ENCODE measurements at regions not wholly inside any gene's neighbourhood (a gene's known extent, or its start where the extent isn't known, plus 50 kb on each side); places are given as distances from the start of the nearest gene placed in this dataset.

DNA sequence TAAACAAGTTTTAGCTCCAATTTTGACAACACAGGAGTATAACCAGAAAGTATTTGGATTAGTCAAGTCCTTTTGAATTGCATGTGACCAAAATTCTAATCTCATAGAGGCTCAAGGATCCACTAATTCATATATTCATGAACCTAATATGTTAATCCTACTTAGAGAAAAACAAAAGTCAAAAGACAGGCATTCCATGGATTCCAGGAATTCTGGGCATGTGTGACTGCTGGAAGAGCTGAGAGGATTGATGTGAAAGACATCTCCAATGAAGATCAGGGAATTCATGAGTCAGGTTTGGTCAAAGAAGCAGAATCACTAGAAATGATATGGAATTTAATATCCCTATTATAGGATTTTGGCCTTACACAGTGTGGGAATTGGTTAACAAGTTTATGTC, 1494.6 kb upstream of the DDX18 start:
- no peak for DNase-seq (ENCODE audit: low read depth in 2 of 2)

- no peak for DNase-seq (ENCODE audit: low read depth in 2 of 2)
Measured at GRCh38 chr2:116329280-116329679, 1485.2 kb upstream of the DDX18 start.

GRCh38 chr2:116340690-116341089, 1473.8 kb upstream of the DDX18 start:
- no peak for DNase-seq (ENCODE audit: low read depth in 2 of 2)

DNA sequence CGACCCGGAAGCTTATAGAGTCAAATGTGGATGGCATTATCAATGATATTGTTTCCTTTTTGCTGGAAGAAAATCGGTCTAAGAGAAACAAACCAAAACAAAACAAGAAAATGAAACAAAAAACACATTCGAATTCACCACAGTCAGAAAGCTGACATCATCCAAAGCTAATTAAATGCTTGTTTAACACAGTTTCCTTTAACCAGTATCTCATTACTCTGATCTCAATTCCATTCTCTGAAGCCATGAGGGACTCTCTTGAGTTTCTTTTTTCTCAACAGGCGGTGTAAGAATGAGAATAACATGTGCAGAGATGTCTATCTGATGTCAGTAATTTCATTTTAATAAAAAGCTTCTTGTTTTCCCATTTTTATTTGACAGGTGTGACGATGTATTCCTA, 1448.3 kb upstream of the DDX18 start:
- DNase-seq (ENCODE audit: low read depth in 2 of 2), result no peak

- DNase-seq (ENCODE audit: low read depth in 2 of 2), result no peak
Measured at GRCh38 chr2:116378786-116379185, 1435.7 kb upstream of the DDX18 start.

- DNase-seq (ENCODE audit: low read depth in 2 of 2), result no peak
Measured at GRCh38 chr2:116411211-116411610, 1403.3 kb upstream of the DDX18 start.

DNA sequence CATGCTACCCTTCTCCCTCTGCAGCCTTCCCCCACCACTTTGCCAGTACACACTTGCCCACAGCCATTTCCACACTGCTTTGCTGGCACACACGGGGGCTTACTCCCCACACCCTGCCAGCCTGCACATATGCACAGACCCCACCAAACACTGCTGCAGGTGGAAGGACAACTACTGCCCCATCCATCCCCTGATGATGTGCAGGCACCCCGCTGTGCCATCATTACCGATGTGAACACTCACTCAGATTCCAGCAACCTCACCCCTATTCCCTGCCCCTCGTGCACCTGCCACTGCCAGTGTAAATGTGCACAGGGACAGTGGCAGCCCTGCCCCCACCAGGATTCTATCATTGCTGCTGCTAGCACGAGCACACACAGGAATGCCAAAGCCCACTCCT, 1400.8 kb upstream of the DDX18 start:
- DNase-seq (ENCODE audit: low read depth in 2 of 2), result no peak

GRCh38 chr2:116416731-116417377, 1397.6 kb upstream of the DDX18 start:
- DNase-seq (ENCODE audit: low read depth in 2 of 2), result no peak

DNA sequence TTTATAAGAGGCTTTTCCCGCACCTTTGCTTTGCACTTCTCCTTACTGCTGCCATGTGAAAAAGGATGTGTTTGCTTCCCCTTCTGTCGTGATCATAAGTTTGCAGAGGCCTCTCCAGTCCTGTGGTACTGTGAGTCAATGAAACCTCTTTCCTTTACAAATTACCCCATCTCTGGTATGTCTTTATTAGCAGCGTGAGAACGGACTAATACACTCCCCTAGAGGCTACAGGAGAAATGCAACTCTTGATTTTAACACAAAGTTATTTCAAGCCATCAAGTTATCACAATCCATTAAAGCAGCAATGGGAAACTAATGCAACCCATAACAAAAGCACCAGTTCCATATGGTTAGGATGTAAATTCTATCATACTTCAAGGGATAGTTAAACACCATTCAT, 1378.8 kb upstream of the DDX18 start:
- DNase-seq (ENCODE audit: low read depth in 2 of 2), result no peak

DNA sequence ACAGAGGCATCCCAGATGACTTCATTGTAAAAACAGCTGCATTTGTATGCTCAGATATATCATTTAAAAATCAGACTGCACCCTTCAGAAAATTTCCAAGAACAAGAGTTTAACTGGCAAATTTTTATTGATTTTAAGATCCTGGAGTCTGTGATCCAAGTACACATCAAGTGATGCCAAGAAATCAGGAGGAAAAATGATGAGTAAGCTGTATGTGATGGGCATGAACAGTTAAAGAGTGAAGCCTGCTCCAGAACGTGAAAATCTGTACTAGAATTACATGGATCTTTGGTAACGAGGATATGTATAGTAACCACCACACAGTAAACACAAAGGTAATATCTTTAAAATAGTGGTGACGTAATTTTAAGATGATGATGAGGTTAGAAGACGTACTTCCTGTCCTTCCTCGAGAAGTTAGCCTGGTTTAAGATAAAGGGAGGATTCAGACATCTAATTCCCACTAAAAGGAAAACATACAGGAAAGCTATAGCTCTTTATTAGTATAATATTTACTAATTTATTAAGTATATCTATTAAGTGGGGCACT, 1374.3 kb upstream of the DDX18 start:
- DNase-seq (ENCODE audit: low read depth in 2 of 2), result no peak

DNA sequence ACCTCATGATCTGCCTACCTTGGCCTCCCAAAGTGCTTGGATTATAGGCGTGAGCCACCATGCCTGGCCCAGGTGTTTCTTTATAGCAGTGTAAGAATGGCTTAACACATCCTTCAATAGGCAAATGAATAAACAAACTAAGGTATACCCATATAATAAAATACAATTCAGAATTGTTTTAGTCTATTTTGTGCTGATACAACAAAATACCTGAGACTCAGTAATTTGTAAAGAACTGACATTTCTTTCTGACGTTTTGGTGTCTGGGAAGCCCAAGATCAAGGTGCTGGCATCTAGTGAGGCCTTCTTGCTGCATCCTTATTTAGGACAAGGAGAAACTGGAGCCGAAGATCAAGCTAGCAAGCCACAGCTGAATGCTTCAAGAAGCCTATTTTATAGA, 1372.1 kb upstream of the DDX18 start:
- no peak for DNase-seq (ENCODE audit: low read depth in 2 of 2)

DNA sequence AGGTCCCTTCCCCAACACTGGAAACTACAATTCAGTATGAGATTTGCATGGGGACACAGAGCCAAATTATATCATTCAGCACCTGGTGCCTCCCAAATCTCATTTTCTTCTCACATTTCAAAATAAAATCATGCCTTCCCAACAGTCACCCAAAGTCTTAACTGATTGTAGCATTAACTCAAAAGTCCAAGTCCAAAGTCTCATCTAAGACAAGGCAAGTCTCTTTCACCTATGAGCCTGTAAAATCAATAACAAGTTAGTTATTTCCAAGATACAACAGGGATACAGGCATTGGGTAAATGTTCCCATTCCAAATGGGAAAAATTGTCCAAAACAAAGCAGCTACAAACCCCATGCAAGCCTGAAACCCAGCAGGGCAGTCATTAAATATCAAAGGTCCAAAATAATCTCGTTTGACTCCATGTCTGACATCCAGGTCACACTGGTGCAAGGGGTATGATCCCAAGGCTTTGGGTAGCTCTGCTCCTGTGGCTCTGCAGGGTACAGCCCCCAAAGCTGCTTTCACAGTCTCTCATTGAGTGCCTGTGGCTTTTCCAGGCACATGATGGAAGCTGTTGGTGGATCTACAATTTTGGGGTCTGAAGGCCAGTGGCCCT, 1370.1 kb upstream of the DDX18 start:
- DNase-seq (ENCODE audit: low read depth in 2 of 2), result no peak

- DNase-seq (ENCODE audit: low read depth in 2 of 2), result no peak
Measured at GRCh38 chr2:116450990-116451389, 1363.5 kb upstream of the DDX18 start.

DNA sequence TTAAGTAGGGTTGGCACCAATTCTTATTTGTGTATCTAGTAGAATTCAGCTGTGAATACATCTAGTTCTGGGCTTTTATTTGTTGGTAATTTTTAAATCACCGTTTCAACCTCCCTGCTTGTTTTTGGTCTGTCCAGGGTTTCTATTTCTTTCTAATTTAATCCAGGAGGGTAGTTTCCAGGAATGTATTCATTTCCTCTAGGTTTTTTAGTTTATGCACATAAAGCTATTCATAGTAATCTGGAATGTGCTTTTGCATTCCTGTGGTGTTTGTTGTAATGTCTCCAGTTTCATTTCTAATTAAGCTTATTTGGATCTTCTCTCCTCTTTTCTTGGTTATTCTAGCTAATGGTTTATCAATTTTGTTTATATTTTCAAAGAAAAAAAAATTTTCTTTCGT, 1361.8 kb upstream of the DDX18 start:
- no peak for DNase-seq (ENCODE audit: low read depth in 2 of 2)

GRCh38 chr2:116456429-116456828, 1358.1 kb upstream of the DDX18 start:
- no peak for DNase-seq (ENCODE audit: low read depth in 2 of 2)

DNA sequence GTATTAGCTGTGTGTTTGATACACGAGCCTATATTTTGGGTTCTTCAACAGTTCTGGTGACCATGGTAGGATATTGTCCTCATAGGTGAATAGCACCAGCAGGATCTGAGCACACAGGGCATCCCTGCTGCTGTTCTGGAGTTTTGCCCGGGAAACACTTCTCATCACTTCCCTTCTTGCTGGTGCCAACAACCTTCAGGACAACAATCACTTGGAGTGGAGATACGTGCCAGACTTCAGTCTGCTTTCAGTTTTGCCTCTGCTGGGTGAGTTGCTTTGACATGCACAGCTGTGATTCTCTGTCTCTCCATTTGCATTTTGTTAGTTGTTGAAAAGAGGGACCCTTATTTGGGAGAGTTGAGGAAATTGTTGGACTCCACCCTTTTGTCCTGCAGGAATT, 1347.2 kb upstream of the DDX18 start:
- no peak for DNase-seq (ENCODE audit: low read depth in 2 of 2)

DNA sequence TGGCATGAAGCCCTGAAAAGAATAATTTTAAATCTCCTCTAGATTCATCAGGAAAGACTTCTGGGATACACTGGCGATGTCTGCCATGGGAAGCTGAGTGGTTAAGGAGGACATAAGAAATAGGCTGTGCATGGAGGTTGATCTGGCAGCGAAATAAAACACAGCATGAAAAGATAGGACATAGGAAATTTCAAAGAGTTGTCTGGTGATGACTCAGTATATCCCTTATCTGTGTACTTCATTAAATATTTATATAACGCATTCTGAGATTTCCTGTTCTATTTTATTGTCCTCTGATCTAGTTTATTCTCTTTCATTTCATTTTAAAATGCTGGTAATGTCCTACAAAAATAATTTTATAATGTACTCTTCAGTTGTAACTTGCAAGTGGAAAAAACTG, 1337.3 kb upstream of the DDX18 start:
- DNase-seq (ENCODE audit: low read depth in 2 of 2), result no peak

DNA sequence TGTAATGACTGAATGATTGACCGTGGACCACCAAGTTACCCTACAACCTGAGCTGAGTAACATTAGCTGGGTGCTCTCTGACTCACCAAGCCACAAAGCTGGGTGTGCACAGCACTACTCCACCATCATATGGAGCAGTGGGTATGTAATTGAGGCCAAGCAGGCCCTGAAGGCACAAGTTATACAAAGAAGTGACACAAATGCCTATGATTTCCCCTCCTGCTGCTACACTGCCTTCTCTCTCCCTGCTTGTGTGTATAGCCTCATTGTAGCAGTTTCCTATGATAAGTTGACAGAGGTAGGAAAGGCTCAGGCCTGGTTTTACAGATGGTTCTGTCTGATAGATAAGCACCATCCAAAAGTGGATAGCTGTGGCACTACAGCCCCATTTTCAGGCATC, 1327.2 kb upstream of the DDX18 start:
- DNase-seq (ENCODE audit: low read depth in 2 of 2), result no peak

- DNase-seq (ENCODE audit: low read depth in 2 of 2), result no peak
Measured at GRCh38 chr2:116489292-116489691, 1325.2 kb upstream of the DDX18 start.

GRCh38 chr2:116489944-116490343, 1324.5 kb upstream of the DDX18 start:
- DNase-seq (ENCODE audit: low read depth in 2 of 2), result no peak

GRCh38 chr2:116490511-116491145, 1323.9 kb upstream of the DDX18 start:
- DNase-seq (ENCODE audit: low read depth in 2 of 2), result no peak

GRCh38 chr2:116491292-116491691, 1323.2 kb upstream of the DDX18 start:
- no peak for DNase-seq (ENCODE audit: low read depth in 2 of 2)

GRCh38 chr2:116499389-116499788, 1315.1 kb upstream of the DDX18 start:
- no peak for DNase-seq (ENCODE audit: low read depth in 2 of 2)

All from lung microvascular endothelial cell (primary cell).